Hepatocyte (in vitro differentiated cells): ENCODE measurements at regions not wholly inside any gene's neighbourhood (a gene's known extent, or its start where the extent isn't known, plus 50 kb on each side); places are given as distances from the start of the nearest gene placed in this dataset.

Source experiments
- DNase-seq: peaks from one replicate; pipeline ENCODE4 v3.0.0-alpha.2; 2016; ENCODE audit warnings: low spot score
- H2AFZ ChIP-seq: fragments of 200-600 bp; sonication (generic); 2 replicates; pipeline ENCODE4 v1.6.0; 2016; ENCODE audit warnings: antibody characterized with exemption, mild to moderate bottlenecking
- H3K27ac ChIP-seq: fragments of 200-600 bp; sonication (generic); 2 replicates; pipeline ENCODE4 v1.5.1; 2016; ENCODE audit warnings: mild to moderate bottlenecking
- H3K27me3 ChIP-seq: fragments of 200-600 bp; sonication (generic); 2 replicates; pipeline ENCODE4 v1.6.1; 2016
- H3K36me3 ChIP-seq: fragments of 200-600 bp; sonication (generic); replicated peaks from 2 replicates; pipeline ENCODE4 v1.5.1; 2016; ENCODE audit warnings: low read depth; ENCODE audit not compliant: insufficient read depth
- H3K4me1 ChIP-seq: fragments of 200-600 bp; sonication (generic); 2 replicates; pipeline ENCODE4 v1.5.1; 2016; ENCODE audit warnings: mild to moderate bottlenecking, moderate library complexity; ENCODE audit not compliant: insufficient read depth
- H3K4me2 ChIP-seq: fragments of 200-600 bp; sonication (generic); 2 replicates; pipeline ENCODE4 v1.6.0; 2016
- H3K4me3 ChIP-seq: fragments of 200-600 bp; sonication (generic); 2 replicates; pipeline ENCODE4 v1.5.1; 2016; ENCODE audit warnings: mild to moderate bottlenecking
- H3K79me2 ChIP-seq: fragments of 200-600 bp; sonication (generic); 2 replicates; pipeline ENCODE4 v1.6.0; 2017; ENCODE audit warnings: mild to moderate bottlenecking
- H3K9me2 ChIP-seq: fragments of 200-600 bp; sonication (generic); replicated peaks from 2 replicates; pipeline ENCODE4 v1.6.0; 2017; ENCODE audit warnings: mild to moderate bottlenecking; ENCODE audit not compliant: insufficient read depth
- H3K9me3 ChIP-seq: fragments of 200-600 bp; sonication (generic); 2 replicates; pipeline ENCODE4 v1.5.1; 2016; ENCODE audit warnings: low read depth, mild to moderate bottlenecking
- H4K20me1 ChIP-seq: fragments of 200-600 bp; sonication (generic); 2 replicates; pipeline ENCODE4 v1.6.0; 2016; ENCODE audit warnings: mild to moderate bottlenecking; ENCODE audit not compliant: insufficient read depth, poor library complexity, severe bottlenecking
- EZH2 ChIP-seq: fragments of 200-600 bp; sonication (generic); IDR thresholded peaks from 2 replicates; pipeline ENCODE4 v1.6.1; 2016; ENCODE audit warnings: antibody characterized with exemption, mild to moderate bottlenecking, borderline replicate concordance
- EZH2phosphoT487 ChIP-seq: fragments of 200-600 bp; sonication (generic); IDR thresholded peaks from one replicate; pipeline ENCODE4 v1.6.1; 2018; ENCODE audit warnings: antibody characterized with exemption, mild to moderate bottlenecking, low read depth, moderate library complexity; ENCODE audit not compliant: unreplicated experiment, severe bottlenecking
- WGBS: methylation state at CpG from one replicate; pipeline ENCODE4 v1.1.6; 2016; ENCODE audit warnings: low lambda C conversion rate; ENCODE audit errors: missing lambda C conversion rate; 5-methylcytosine and 5-hydroxymethylcytosine counted together
- TF ChIP-seq, protein P1 (sequence below): fragments of 200-600 bp; sonication (generic); IDR thresholded peaks from 2 replicates; pipeline ENCODE4 v1.5.1; 2016; ENCODE audit warnings: antibody characterized with exemption, mild to moderate bottlenecking; ENCODE audit not compliant: poor library complexity

DNA sequence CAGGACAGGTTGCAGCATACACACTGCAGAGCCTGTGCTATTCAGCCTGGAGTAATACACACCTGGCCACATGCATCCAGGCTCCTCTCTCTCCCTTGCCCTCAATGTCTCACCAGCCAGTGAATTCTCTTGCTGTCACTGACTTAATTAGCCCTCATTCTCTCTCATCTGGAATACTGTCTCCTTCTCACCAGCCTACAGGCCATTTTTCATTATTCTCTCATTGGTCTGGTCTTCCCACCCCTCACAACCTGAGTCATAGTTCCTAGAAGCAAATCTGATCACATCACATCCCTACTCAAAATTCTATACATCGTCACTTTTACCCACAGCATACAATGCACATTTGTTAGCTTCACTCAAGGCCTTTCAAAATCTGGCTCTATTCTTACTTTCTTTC, 333.1 kb downstream of the PIK3C3 start:
- no peak overlapping the region for H3K4me3 ChIP-seq
- TF ChIP-seq EZH2 (no peak), EZH2phosphoT487 (no peak)
- TF ChIP-seq, protein P1, sequence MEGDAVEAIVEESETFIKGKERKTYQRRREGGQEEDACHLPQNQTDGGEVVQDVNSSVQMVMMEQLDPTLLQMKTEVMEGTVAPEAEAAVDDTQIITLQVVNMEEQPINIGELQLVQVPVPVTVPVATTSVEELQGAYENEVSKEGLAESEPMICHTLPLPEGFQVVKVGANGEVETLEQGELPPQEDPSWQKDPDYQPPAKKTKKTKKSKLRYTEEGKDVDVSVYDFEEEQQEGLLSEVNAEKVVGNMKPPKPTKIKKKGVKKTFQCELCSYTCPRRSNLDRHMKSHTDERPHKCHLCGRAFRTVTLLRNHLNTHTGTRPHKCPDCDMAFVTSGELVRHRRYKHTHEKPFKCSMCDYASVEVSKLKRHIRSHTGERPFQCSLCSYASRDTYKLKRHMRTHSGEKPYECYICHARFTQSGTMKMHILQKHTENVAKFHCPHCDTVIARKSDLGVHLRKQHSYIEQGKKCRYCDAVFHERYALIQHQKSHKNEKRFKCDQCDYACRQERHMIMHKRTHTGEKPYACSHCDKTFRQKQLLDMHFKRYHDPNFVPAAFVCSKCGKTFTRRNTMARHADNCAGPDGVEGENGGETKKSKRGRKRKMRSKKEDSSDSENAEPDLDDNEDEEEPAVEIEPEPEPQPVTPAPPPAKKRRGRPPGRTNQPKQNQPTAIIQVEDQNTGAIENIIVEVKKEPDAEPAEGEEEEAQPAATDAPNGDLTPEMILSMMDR: no peak
- no peaks in the 10 kb centered on the region for H3K27me3 ChIP-seq
- no peak overlapping the region for H2AFZ ChIP-seq
- no peak overlapping the region for H3K27ac ChIP-seq
- H3K36me3 ChIP-seq: no peaks in the 10 kb centered on the region
- H4K20me1 ChIP-seq: no peaks in the 10 kb centered on the region
- no peaks in the 10 kb centered on the region for H3K79me2 ChIP-seq
- WGBS: 97% methylated on average over 1 of the region's 1 CpG
- H3K9me2 ChIP-seq: no peaks in the 10 kb centered on the region
- no peaks in the 10 kb centered on the region for H3K4me1 ChIP-seq
- H3K4me2 ChIP-seq: no peak overlapping the region
- DNase-seq: no peak
- H3K9me3 ChIP-seq: no peaks in the 10 kb centered on the region

DNA sequence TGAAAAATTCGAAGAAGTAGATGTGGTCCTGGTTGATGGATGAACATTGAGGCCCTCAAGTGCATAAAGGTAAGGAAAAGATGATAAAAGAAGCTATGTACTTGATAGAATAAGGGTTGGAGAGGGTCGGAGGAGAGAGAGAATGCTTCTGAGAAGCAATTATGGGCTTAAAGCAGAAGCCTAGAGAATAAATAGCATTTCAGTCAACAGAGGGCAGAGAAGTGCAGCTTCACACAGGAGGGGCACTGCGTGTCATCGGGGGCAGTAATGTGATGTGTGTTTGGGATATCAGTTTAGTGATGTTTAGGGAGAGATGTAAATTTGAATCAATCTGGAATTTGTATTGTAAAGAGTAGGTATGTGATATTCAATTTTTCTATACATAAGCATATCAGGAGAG, 334.5 kb downstream of the PIK3C3 start:
- Histone ChIP-seq H3K9me3 (no peaks in the 10 kb centered on the region), H3K9me2 (no peaks in the 10 kb centered on the region), H3K79me2 (no peaks in the 10 kb centered on the region), H3K27ac (no peak overlapping the region), H3K36me3 (no peaks in the 10 kb centered on the region), H3K4me3 (no peak overlapping the region), H4K20me1 (no peaks in the 10 kb centered on the region), H3K27me3 (no peaks in the 10 kb centered on the region), H2AFZ (no peak overlapping the region), H3K4me2 (no peak overlapping the region), H3K4me1 (no peaks in the 10 kb centered on the region)
- DNase-seq: no peak
- 74% methylated on average over 4 of the region's 4 CpGs for WGBS
- TF ChIP-seq EZH2phosphoT487: no peak
- TF ChIP-seq, protein P1: no peak
- no peak for TF ChIP-seq EZH2

DNA sequence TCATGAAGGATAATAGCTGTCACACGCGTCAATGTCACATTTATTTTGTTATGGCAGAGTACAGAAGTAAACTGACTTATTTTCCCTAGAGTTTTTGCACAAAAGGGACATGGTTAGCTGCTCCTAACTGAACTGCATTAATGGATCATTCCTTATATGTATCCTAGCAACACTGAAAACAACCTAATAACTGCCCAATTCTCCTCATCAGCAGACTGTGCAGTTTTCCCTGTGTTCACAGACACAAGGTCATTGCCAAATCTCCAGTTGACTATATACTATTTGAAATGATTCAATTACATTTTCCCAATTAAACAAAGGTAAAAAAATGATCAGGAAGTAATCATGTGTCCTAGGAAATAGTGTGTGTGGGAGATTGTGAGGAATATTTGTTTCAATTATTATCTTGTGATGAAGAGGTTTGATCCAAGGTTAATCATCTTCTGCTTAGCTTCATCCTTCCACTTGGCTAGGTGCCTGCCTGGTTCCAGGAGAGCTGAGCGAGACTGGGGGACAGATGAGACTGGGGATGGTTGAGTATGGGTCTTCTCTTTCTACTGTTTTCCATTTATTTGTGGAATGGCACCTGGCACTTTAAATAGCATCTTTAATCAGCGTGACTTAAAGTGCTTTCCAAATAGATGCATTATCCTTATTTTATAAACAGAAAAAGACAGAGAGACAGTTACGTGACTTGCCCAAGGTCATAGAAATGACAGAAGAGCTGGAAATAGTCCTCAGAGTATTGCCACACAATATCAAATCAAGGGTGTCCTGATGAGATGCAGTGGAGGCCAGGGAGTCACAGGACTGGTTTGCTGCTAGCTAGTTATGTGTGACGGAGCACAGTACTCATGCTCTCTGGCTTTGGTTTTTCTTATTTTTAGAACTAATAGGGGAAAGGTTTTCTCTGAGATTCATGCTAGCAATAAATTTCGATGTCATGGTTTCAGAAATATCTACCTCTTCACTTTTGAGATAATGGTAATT, 335.6 kb downstream of the PIK3C3 start:
- Histone ChIP-seq H3K9me2 (no peaks in the 10 kb centered on the region), H3K4me2 (no peak overlapping the region), H3K4me1 (no peaks in the 10 kb centered on the region), H2AFZ (no peak overlapping the region), H3K27ac (no peak overlapping the region), H3K4me3 (no peak overlapping the region), H3K79me2 (no peaks in the 10 kb centered on the region), H4K20me1 (no peaks in the 10 kb centered on the region), H3K36me3 (no peaks in the 10 kb centered on the region), H3K9me3 (no peaks in the 10 kb centered on the region), H3K27me3 (no peaks in the 10 kb centered on the region)
- TF ChIP-seq, protein P1: no peak
- WGBS: 76% methylated on average over 7 of the region's 7 CpGs
- no peak for DNase-seq
